ENCODE measurements at regions not wholly inside any gene's neighbourhood (a gene's known extent, or its start where the extent isn't known, plus 50 kb on each side); places are given as distances from the start of the nearest gene placed in this dataset.
"Not testable (repeated sequence)": the region's sequence is repeated elsewhere in the genome, so short reads cannot be mapped to it uniquely, and the experiment has no call there.

DNA sequence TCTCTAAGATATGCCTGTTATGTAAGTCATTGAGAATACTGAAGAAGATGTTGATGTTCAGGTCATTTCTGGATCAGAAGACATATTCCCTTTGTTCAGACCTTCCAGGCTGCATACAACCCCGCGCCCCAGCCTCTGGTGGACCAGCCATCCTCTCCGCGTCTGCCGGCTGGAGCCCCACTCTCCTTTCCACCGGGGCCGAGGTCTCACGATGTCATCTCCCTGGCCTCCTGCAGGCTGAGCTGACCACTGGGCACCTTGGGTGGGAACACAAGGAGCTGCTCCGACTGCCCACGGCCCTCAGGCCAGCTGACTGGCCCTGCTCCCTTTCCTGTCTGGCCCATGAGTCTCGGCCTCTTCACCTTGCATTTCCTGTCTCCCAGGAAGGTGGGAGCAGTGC is 124.6 kb downstream of the SHANK2 start:
- DNase-seq (ENCODE audit: low read depth in 2 of 2): no peak

DNA sequence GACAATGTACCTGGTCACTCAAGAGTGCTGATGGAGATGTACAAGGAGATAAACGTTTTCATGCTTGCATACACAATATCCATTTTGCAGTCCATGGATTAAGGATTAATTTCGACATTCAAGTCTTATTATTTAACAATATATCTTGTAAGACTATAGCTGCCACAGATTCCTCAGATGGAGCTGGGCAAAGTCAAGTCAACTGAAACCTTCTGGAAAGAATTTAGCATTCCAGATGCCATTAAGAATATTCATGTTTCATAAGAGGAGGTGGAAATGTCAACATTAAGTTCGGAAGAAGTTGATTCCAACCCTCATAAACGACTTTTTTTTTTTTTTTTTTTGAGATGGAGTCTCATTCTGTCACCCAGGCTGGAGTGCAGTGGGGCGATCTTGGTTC is 126.0 kb downstream of the SHANK2 start:
- not testable (repeated sequence) for DNase-seq (ENCODE audit: low read depth in 2 of 2)

DNA sequence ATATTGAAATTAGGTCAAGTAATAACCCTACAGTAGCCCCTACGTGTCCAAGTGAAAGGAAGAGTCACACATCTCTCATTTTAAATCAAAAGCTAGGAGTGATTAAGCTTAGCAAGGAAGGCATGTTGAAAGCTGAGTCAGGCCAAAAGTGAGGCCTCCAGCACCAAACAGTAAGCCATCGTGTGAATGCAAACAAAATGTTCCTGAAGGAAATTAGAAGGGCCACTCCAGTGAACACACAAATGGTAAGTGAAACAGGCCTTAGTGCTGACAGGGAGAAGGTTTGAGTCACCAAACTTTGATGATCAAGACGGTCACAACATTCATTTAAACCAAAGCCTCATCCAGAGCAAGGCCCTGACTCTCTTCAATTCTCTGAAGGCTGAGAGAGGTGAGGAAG is 127.2 kb downstream of the SHANK2 start:
- no peak for DNase-seq (ENCODE audit: low read depth in 2 of 2)

DNA sequence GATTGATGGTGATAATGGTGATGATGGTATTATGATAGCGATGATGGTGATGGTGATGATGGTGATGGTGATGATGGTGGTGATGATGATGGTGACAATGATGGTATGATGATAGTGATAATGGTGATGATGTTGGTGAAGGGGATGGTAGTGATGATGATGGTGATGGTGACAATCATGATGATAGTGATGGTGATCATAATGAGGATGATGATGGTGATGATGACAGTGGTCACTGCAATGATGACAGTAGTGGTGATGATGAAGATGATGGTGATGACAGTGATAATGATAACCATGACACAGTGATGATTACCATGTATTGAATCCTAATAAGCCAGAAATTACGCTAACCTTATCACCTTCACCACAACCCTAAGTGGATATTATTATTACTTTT is 128.2 kb downstream of the SHANK2 start:
- no peak for DNase-seq (ENCODE audit: low read depth in 2 of 2)

DNA sequence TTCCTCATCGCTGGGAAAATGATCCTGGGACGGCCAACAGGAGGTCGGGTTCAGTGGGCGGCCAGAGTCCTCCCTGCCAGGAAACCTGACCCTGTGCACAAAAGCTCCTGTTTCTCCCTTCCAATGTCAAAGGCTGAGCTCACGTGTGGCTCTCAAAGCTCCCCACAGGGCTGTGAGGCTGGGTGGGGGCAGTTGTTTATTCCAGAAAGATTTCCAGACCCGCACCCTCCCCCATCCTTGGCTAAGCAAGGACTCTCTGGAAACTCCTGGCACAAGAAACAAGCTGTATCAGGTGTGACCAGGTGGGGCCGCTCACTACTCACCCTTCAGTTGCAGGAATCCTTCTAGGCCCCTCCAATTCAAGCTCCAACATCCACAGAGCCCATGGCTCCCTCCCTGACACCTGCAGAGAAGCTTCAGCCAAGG is 131.9 kb downstream of the SHANK2 start:
- DNase-seq (ENCODE audit: low read depth in 2 of 2): no peak

DNA sequence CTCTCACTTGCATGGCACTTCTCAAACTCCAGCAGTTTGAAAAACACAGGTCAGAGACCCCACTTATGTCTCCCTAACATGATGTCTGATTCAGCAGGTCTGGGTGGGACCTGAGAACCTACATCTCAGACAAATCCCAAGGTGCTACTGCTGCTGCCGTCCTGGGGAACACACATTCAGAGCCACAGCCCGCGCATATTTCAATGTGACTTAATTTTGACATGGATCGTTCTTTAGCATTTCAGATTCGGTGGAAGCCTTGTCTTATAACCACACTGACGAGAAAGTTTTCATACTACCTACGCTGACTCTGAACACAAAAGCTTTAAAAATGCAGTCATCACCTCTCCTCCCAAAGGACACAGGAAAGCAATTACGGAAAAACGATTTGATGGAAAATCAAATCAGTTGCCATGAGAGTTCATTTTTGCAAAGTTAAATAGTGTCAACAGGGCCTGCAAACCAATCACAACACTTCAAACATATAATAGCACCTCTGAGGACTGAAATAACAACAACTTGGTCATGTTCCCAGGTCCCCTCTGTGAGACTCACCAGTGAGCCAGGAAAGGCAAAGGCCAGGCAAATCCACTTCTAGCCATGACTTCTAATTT is 132.6 kb downstream of the SHANK2 start:
- DNase-seq (ENCODE audit: low read depth in 2 of 2): peak in 1 of 2 donors; percentile 45

DNA sequence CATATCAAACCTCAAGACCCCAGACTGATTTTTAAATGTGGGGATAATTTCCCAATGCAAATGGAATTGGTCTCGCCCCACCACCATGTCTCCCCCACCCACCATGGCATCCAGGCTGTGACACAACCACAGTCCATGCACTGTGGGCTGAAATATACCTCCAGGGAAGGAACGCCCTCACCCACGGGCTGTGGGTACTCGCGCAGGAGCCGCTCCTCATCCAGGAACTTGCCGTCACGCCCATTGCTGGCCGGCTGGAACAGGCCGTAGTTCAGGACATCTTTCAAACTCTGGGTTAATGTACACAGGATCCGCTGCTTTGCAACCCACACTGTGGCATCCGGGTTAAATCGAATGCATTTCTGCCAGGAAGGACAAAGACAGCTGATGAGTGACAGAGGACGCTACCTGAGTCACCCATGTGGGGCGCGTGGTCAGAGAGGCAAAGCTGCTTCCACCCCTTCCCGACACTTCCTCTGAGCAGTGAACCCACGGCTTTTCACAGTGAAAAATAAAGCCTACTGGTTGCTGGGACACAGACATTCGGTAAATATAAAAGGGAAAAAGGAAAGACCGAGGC is 133.6 kb downstream of the SHANK2 start:
- DNase-seq (ENCODE audit: low read depth in 2 of 2): peak; percentile 9 to 77

DNA sequence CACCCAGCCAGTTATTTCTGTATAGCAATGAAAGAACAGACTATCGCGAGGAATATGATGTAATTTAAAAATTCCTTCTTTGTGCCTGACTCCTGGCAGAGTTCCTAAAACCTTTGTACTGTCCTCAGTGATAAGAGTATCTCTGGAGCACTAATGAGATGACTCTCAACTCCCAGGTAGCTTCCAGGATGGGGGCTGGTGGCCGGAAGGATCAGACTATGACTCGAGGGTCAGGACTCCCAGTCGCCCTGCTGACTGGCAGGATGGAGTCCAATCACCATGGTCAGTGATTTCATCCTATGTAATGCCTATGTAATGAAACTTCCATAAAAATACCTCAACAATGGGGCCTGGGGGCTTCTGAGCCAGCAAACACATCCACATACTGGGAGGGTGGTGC is 135.1 kb downstream of the SHANK2 start:
- no peak for DNase-seq (ENCODE audit: low read depth in 2 of 2)

DNA sequence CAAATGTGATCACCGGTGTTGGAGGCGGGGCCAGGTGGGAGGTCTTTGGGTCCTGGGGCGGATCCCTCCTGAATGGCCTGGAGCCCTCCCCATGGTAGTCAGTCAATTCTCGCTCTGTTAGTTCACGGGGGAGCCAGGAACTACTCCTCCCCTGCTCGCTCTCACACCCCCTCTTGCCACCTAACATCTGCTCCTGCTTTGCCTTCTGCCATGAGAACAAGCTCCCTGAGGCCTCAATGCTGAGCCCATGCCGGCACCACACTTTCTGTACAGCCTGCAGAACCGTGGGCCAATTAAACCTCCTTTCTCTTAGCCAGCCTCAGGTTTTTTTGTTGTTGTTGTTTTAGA is 135.7 kb downstream of the SHANK2 start:
- no peak for DNase-seq (ENCODE audit: low read depth in 2 of 2)

DNA sequence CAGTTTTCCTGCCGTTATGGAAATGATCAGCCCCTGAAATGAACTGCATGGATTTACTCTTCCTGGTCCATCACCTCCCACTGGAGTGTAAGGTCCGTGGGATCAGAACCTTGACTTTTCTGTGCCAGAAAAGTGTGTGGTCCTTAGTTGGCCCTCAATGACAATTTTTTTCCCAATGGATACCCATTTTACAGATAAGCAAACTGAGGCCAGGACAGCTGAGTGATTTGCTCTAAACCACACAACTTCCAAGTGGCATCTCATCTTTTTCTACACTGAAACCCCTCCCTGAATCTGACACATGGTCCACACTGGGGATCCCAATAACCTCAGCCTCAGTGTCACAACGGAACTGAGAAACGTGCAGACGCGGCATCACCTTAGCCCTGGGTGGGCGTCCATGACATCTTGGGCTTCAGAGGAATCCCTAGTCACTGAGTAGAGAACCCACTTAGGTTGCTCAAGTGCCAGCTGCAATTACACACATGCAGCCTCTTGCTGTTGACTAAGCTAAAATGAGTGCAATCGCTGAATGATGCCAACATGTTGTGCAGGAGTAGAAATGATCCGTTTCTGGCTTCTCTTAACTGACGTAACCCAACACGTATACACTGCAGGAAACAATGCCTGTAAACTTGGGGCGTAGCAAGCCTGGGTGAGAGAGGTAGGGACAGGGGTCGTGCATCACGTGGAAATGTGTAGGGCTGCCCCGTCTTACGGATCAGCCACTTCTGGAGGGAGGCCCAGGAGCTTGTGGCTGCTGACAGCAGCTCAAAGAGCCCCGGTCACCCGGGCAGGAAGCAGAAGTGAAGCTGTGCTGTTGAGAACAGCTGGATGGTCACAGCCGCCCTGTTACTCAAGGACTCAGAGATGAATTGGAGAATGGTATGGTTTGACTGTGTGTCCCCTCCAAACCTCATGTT is 136.3 kb downstream of the SHANK2 start:
- DNase-seq (ENCODE audit: low read depth in 2 of 2): no peak

DNA sequence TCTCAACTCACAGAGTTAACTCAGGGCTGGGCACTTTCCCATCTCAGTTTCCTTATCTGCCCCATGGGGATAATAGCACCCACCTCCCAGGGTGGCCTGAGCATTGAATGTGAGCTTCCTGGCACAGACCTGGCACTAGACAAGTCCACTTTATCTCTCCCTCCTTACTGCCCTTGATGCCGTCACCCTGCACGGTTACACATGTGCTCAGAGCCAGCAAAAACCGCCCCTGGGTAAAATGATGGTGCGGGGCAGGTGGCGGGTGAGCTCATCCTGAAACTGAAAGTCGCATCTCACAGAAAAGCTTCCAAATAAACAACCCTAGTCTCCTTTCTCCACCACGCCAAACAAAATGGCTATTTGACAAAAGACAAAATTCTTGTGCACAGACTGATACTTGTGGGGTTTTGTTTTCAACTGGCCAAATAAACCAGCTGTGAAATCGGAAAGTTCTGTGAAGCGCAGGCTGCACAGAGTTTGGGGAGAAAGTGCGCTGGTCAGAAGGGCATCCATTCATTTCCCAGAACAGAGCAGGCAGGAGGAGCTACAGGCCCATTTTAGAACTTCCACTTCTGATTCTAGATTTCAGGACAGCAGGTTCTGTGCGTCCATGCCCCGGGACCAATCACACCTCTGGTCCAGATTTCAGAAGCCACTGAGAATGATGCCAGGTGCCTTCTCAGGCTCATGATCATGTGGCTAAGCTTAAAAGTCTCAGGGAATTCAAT is 138.1 kb downstream of the SHANK2 start:
- no peak for DNase-seq (ENCODE audit: low read depth in 2 of 2)

DNA sequence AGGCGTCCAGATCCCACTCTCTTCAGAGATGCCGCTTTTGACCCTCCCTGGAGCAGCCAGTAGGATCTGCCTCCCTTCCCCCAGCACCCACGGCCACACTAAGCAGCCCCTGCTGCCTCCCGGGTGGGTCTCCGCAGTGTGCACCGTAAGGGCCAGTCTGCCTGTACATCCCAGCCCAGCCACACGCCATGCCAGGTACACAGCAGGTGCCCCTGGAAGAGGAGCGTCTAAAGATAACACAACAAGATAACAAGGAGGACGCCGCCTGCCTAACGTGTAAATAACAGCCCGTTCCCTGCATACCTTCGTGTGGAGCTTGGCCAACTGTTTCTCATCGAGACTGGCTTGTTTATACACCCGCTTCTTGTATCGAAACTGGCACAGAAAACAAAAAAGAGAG is 139.4 kb downstream of the SHANK2 start:
- no peak for DNase-seq (ENCODE audit: low read depth in 2 of 2)

DNA sequence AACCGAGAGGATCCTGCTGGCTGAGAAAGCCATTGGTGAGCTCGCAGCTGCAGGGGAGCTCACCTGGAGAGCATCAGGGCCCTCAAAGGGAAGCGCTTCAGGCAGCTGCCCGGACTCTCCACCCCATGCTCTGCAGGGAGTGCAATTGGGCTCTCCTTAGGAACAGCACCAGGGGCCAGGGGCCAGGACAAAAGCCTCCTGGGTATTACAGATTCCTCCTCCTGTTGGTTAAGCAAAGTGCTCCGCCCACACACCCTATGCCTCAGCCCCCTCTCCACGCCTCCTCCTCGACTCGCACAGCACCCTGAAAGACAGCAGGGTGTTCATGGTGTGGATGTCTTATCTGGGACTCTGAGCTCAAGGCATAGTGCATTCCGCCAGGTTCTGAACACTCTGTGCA is 139.9 kb downstream of the SHANK2 start:
- no peak for DNase-seq (ENCODE audit: low read depth in 2 of 2)

DNA sequence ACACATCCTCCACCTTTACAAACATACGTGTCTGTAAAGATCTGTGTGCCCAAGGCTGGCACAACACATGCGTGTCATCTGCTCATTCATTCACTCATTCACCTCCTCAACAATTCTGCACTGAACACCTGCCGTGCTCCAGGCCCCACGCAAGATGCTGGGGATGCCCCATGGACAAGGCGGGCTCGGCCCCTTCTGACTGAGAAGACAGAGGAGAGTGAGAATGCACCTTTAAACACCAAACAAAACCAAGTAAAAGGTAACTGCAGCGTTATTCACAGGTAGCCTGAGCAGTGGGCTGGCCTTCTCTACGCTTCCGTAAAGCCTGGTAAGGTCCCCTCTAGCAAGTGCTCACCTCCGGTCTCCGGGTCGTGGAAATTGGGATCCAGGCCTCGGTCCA is 142.8 kb downstream of the SHANK2 start:
- no peak for DNase-seq (ENCODE audit: low read depth in 2 of 2)

DNA sequence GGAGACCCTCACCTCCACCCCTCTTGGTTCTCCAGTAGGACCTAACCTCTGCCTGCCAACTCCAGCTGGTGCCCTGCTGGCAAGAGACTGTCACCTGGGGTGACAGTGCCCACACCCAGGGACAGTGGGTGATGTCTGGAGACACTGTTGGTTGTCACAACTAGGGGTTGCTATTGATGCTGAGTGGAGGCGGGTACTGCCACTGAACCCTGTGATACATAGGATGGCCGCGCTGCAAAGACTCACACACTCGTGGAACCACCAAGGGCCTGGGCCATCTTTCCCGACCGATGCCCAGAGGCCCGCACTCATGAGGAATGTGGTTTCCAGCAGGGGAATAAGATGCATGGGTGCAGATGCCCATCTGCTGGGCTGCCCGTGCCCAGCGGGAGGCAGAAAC is 143.2 kb downstream of the SHANK2 start:
- DNase-seq (ENCODE audit: low read depth in 2 of 2): no peak

DNA sequence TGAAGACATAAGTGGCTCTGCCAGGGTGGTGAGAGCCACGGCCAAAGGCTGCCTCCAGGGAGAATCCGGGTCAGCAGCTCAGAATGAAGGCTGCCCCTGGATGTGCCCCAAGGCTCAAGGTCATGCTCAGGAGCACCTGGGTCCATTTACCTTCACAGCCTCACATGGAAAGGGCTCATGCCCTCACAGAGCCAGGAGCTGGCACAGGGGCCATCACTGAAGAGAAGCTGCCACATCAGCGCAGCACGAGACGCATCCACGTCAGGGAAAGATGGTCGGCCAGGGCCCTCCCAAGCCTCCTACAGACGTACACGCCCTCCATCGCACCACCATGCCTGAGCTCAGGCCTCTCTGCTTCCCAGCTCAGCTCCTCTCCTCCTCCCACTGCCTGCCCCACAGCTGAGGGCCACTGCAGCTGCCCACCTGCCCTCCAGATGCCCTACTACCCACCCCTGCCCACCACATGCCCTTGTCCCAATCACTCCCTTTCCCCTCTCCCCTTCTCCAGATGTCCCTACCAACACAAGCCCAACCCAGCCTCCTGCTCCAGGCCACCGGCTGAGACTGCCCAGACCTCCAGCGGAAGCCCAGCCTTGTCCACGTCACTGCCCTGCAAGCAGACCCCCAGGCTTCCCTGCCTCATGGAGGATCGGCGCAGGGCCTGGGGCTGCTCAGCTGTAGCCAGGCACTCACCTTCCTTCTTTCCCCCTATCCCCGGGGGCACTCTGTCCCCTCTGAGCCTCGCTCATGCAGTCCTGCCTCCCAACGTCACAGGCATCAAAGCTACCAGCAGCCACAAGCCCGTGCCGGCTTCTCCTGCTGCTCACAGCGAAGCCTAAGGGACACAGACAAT is 144.1 kb downstream of the SHANK2 start:
- no peak for DNase-seq (ENCODE audit: low read depth in 2 of 2)

DNA sequence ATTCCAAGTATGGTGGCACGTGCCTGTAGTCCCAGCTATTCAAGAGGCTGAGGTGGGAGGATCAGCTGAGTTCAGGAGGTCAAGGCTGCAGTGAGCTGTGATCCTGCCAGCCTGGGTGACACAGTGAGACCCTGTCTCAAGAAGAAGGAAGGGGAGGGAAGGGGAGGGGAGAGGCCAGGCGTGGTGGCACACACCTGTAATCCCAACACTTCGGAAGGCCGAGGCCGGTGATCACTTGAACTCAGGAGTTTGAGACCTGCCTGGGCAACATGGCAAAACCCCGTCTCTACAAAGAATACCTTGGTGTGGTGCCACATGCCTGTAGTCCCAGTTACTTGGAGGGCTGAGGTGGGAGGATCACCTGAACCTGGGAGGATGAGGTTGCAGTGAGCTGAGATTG is 145.7 kb downstream of the SHANK2 start:
- DNase-seq (ENCODE audit: low read depth in 2 of 2): no peak

DNA sequence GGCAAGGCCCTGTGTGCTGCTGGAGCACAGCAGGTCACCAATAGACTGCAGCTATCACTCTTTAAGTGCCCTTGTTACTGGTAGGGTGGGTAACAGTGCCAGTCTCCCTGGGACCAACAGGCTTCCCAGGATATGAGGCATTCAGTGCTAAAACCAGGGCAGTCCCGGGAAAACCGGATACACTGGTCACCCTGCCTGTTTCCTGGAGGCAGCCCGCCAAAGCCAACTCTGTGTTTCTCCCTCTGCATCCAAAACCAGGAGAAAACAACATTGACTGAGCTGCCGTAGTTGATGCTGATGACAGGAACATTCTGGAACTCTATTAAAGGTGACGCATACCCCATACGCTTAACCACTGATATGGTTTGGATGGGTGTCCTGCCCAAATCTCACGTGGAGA is 149.1 kb downstream of the SHANK2 start:
- peak; percentile 57 to 66 for DNase-seq (ENCODE audit: low read depth in 2 of 2)

DNA sequence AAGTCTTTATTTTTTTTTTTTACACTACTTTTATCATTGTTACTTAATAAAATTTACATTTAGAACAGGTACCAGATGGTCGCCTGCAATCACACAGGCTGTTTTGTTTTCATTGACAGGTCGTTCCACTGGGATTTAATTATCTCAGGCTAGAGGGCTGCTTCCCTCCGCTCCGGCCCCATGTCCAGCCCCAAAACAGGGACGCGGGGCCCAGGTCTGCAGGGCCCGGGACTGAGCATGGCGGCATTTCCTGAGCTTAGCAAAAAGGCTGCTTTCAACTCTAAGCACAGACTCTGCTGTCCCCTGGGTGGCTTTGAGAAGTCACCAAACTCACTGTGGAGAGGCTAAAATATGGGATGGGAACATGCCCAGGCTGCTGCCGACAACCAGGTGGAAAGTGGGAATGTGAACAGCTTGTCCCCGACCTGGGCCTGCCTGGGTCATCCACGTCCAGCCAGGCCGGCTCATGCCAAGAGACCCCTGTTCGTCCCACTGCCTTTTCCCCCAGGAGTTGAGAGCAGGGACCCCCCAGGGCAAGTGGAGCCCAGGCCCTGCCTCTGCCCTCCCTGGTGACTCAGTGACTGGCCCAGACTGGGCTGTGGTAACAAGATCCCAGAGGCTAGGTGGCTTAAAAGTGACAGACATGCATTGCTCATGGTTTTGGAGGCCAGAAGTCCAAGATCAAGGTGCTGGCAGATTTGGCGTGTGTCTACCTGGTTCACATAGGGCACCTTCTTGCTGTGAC is 150.0 kb downstream of the SHANK2 start:
- DNase-seq (ENCODE audit: low read depth in 2 of 2): no peak

DNA sequence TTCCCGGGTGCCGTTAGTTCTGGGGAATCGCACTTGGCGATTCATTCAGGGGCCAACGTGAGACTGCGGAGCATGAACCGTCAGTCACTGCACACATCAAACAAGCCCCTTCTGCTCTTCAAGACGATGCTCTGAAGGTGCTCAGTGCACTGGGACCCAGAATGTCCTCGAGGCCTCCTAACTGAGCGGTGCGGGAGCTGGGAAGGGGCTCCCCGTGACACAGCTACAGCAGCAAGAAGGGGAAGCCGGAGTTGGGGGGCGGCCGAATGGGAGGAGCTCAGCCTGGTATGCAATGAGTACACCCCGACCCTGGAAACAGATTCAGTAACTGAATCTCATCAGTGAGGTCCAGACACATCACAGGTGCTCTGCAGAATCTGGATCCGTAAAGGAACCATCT is 150.8 kb downstream of the SHANK2 start:
- DNase-seq (ENCODE audit: low read depth in 2 of 2): no peak

DNA sequence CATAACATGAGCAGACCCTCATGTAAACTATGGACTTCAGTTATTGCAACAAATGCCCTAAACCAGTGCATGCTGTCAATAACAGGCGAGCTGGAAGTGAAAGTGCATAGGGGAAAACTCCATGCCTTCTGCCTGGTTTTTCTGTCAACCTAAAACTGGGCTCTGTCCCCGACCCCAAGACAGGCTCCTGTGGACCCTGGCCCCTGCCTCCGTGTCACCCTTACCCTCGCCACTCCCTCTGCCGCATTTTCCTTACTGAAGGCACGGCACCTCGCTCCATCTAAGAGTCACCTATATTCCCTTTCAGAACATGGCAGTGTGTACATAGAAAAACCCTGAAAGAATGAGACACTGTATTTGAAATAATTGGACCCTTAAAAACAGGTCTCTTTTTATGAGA is 151.3 kb downstream of the SHANK2 start:
- DNase-seq (ENCODE audit: low read depth in 2 of 2): no peak

Measured in dermis microvascular lymphatic vessel endothelial cell (primary cell).